Peyer's patch (tissue), 4 donors: ENCODE measurements at regions not wholly inside any gene's neighbourhood (a gene's known extent, or its start where the extent isn't known, plus 50 kb on each side); places are given as distances from the start of the nearest gene placed in this dataset.

Experiments used
- POLR2A ChIP-seq, 2 donors: fragments of 450-650 bp; IDR thresholded peaks; one replicate each; pipeline ENCODE4 v1.5.1; 2017; ENCODE audit warnings: antibody characterized with exemption in 2 of 2, mild to moderate bottlenecking in 2 of 2, moderate library complexity in 2 of 2
- TF ChIP-seq, protein P1 (sequence below), 6 experiments: fragments of 450-650 bp in 4 of 6; fragments of 200-600 bp in 2 of 6; sonication (generic) in 1 of 6; IDR thresholded peaks; one replicate each; pipeline ENCODE4 v1.5.1; 2017 to 2019; ENCODE audit warnings: antibody characterized with exemption in 6 of 6, mild to moderate bottlenecking in 3 of 6, moderate library complexity in 1 of 6

GRCh38 chr11:127791844-127792243 lies 791.3 kb upstream of the KIRREL3 start:
- TF ChIP-seq, protein P1, sequence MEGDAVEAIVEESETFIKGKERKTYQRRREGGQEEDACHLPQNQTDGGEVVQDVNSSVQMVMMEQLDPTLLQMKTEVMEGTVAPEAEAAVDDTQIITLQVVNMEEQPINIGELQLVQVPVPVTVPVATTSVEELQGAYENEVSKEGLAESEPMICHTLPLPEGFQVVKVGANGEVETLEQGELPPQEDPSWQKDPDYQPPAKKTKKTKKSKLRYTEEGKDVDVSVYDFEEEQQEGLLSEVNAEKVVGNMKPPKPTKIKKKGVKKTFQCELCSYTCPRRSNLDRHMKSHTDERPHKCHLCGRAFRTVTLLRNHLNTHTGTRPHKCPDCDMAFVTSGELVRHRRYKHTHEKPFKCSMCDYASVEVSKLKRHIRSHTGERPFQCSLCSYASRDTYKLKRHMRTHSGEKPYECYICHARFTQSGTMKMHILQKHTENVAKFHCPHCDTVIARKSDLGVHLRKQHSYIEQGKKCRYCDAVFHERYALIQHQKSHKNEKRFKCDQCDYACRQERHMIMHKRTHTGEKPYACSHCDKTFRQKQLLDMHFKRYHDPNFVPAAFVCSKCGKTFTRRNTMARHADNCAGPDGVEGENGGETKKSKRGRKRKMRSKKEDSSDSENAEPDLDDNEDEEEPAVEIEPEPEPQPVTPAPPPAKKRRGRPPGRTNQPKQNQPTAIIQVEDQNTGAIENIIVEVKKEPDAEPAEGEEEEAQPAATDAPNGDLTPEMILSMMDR (IDR thresholded peaks at IDR 0.05) = no peak
- TF ChIP-seq POLR2A (IDR thresholded peaks at IDR 0.05) = no peak
